ENCODE measurements at regions not wholly inside any gene's neighbourhood (a gene's known extent, or its start where the extent isn't known, plus 50 kb on each side); places are given as distances from the start of the nearest gene placed in this dataset.
"Not testable (repeated sequence)": the region's sequence is repeated elsewhere in the genome, so short reads cannot be mapped to it uniquely, and the experiment has no call there.

GRCh38 chr7:7002418-7003062, 176.5 kb upstream of the CCZ1B start:
- intact Hi-C loops (cut with micrococcal nuclease) = no loop called here
- no peak for DNase-seq (ENCODE audit: unreplicated experiment)
- Mint-ChIP-seq H3K36me3 (ENCODE audit: insufficient read depth, unreplicated experiment) (no peaks in the 10 kb centered on the region), H3K27me3 (ENCODE audit: insufficient read depth, unreplicated experiment) (peaks cover 30% of the 10 kb centered on the region), H3K9me3 (ENCODE audit: unreplicated experiment) (no peaks in the 10 kb centered on the region), H3K4me1 (ENCODE audit: insufficient read depth, unreplicated experiment) (no peaks in the 10 kb centered on the region), H3K27ac (ENCODE audit: low read depth, unreplicated experiment) (no peak overlapping the region), H3K4me3 (ENCODE audit: unreplicated experiment) (no peak overlapping the region)
- POLR2A ChIA-PET = no interaction called here
- TF ChIP-seq CTCF (IDR thresholded peaks at IDR 0.05; ENCODE audit: unreplicated experiment) = no peak
- CTCF ChIA-PET = no interaction called here
- no TSS peak for BruUV-seq (replicated peaks)

GRCh38 chr7:7005303-7005702, 177.0 kb upstream of the C1GALT1 start:
- peaks cover 45% of the 10 kb centered on the region for H3K27me3 Mint-ChIP-seq (ENCODE audit: insufficient read depth, unreplicated experiment)
- H3K27ac Mint-ChIP-seq (ENCODE audit: low read depth, unreplicated experiment) = no peak overlapping the region
- H3K36me3 Mint-ChIP-seq (ENCODE audit: insufficient read depth, unreplicated experiment) = no peaks in the 10 kb centered on the region
- no peak for DNase-seq (ENCODE audit: unreplicated experiment)
- intact Hi-C loops (cut with micrococcal nuclease) = no loop called here
- no peaks in the 10 kb centered on the region for H3K4me1 Mint-ChIP-seq (ENCODE audit: insufficient read depth, unreplicated experiment)
- no peak for TF ChIP-seq CTCF (IDR thresholded peaks at IDR 0.05; ENCODE audit: unreplicated experiment)
- no peak overlapping the region for H3K4me3 Mint-ChIP-seq (ENCODE audit: unreplicated experiment)
- ChIA-PET POLR2A (no interaction called here), CTCF (no interaction called here)
- no TSS peak for BruUV-seq (replicated peaks)
- H3K9me3 Mint-ChIP-seq (ENCODE audit: unreplicated experiment) = peaks cover 11% of the 10 kb centered on the region

- CTCF ChIA-PET; intact Hi-C loops (cut with micrococcal nuclease); H3K4me1 Mint-ChIP-seq (ENCODE audit: insufficient read depth, unreplicated experiment); H3K36me3 Mint-ChIP-seq (ENCODE audit: insufficient read depth, unreplicated experiment); H3K27ac Mint-ChIP-seq (ENCODE audit: low read depth, unreplicated experiment); DNase-seq (ENCODE audit: unreplicated experiment); H3K4me3 Mint-ChIP-seq (ENCODE audit: unreplicated experiment); POLR2A ChIA-PET; BruUV-seq (replicated peaks): not testable (repeated sequence)
- peaks cover 16% of the 10 kb centered on the region for H3K9me3 Mint-ChIP-seq (ENCODE audit: unreplicated experiment)
- peaks cover 40% of the 10 kb centered on the region for H3K27me3 Mint-ChIP-seq (ENCODE audit: insufficient read depth, unreplicated experiment)
These were observed 176.4 kb upstream of the C1GALT1 start for GRCh38 chr7:7005949-7006348.

GRCh38 chr7:7011241-7011640, 171.1 kb upstream of the C1GALT1 start:
- Mint-ChIP-seq H3K9me3 (ENCODE audit: unreplicated experiment) (peaks cover 16% of the 10 kb centered on the region), H3K27me3 (ENCODE audit: insufficient read depth, unreplicated experiment) (peaks cover 49% of the 10 kb centered on the region)
- BruUV-seq (replicated peaks); POLR2A ChIA-PET; H3K36me3 Mint-ChIP-seq (ENCODE audit: insufficient read depth, unreplicated experiment); H3K27ac Mint-ChIP-seq (ENCODE audit: low read depth, unreplicated experiment); H3K4me3 Mint-ChIP-seq (ENCODE audit: unreplicated experiment); DNase-seq (ENCODE audit: unreplicated experiment); H3K4me1 Mint-ChIP-seq (ENCODE audit: insufficient read depth, unreplicated experiment); CTCF ChIA-PET; intact Hi-C loops (cut with micrococcal nuclease): not testable (repeated sequence)

GRCh38 chr7:7011751-7012150, 170.6 kb upstream of the C1GALT1 start:
- BruUV-seq (replicated peaks); intact Hi-C loops (cut with micrococcal nuclease); POLR2A ChIA-PET; H3K36me3 Mint-ChIP-seq (ENCODE audit: insufficient read depth, unreplicated experiment); H3K4me1 Mint-ChIP-seq (ENCODE audit: insufficient read depth, unreplicated experiment); DNase-seq (ENCODE audit: unreplicated experiment); H3K4me3 Mint-ChIP-seq (ENCODE audit: unreplicated experiment); H3K27ac Mint-ChIP-seq (ENCODE audit: low read depth, unreplicated experiment); CTCF ChIA-PET: not testable (repeated sequence)
- H3K27me3 Mint-ChIP-seq (ENCODE audit: insufficient read depth, unreplicated experiment) = peaks cover 49% of the 10 kb centered on the region
- peaks cover 16% of the 10 kb centered on the region for H3K9me3 Mint-ChIP-seq (ENCODE audit: unreplicated experiment)
